H9 (cell line): ENCODE measurements at regions not wholly inside any gene's neighbourhood (a gene's known extent, or its start where the extent isn't known, plus 50 kb on each side); places are given as distances from the start of the nearest gene placed in this dataset.
"Not testable (repeated sequence)": the region's sequence is repeated elsewhere in the genome, so short reads cannot be mapped to it uniquely, and the experiment has no call there.

Experiments used
- DNase-seq: peaks from one replicate; pipeline ENCODE4 v3.0.0-alpha.2; 2017
- H2AFZ ChIP-seq: one replicate; pipeline ENCODE4 v1.6.1; 2013; ENCODE audit warnings: mild to moderate bottlenecking, low read length, control low read depth, moderate library complexity
- H2AK5ac ChIP-seq: 2 replicates; pipeline ENCODE4 v1.6.1; 2013; ENCODE audit warnings: low read length, control low read depth, mixed read lengths; ENCODE audit not compliant: insufficient read length
- H2BK120ac ChIP-seq: one replicate; pipeline ENCODE4 v1.6.1; 2013; ENCODE audit warnings: low read depth, mild to moderate bottlenecking, low read length, control low read depth, inconsistent platforms; ENCODE audit not compliant: poor library complexity, severe bottlenecking
- H2BK12ac ChIP-seq: 2 replicates; pipeline ENCODE4 v1.6.1; 2013; ENCODE audit warnings: low read length, control low read depth, mixed read lengths, low read depth; ENCODE audit not compliant: insufficient read length
- H2BK15ac ChIP-seq: 2 replicates; pipeline ENCODE4 v1.6.1; 2013; ENCODE audit warnings: low read depth, low read length, control low read depth
- H2BK20ac ChIP-seq: one replicate; pipeline ENCODE4 v1.6.1; 2013; ENCODE audit warnings: low read depth, mild to moderate bottlenecking, low read length, control low read depth, inconsistent platforms; ENCODE audit not compliant: poor library complexity, severe bottlenecking
- H2BK5ac ChIP-seq: 2 replicates; pipeline ENCODE4 v1.6.1; 2013; ENCODE audit warnings: low read length, control low read depth, mixed read lengths; ENCODE audit not compliant: insufficient read length
- H3K14ac ChIP-seq: 2 replicates; pipeline ENCODE4 v1.6.1; 2013; ENCODE audit warnings: low read length, control low read depth; ENCODE audit not compliant: insufficient read depth
- H3K18ac ChIP-seq: 2 replicates; pipeline ENCODE4 v1.6.1; 2013; ENCODE audit warnings: low read depth, mild to moderate bottlenecking, mixed read lengths, low read length, control low read depth; ENCODE audit not compliant: insufficient read length
- H3K23ac ChIP-seq: 2 replicates; pipeline ENCODE4 v1.6.1; 2013; ENCODE audit warnings: low read length, control low read depth, mixed read lengths, low read depth; ENCODE audit not compliant: insufficient read length
- H3K23me2 ChIP-seq: 2 replicates; pipeline ENCODE4 v1.6.1; 2013; ENCODE audit warnings: low read depth, mild to moderate bottlenecking, mixed read lengths, low read length, control low read depth; ENCODE audit not compliant: insufficient read length, poor library complexity, severe bottlenecking
- H3K27ac ChIP-seq: 2 replicates; pipeline ENCODE4 v1.5.1; 2013; ENCODE audit warnings: low read length, control low read depth, mixed read lengths, low read depth; ENCODE audit not compliant: insufficient read length
- H3K27me3 ChIP-seq: 2 replicates; pipeline ENCODE4 v1.6.1; 2013; ENCODE audit warnings: low read length, control low read depth, inconsistent platforms; ENCODE audit not compliant: insufficient read depth
- H3K4ac ChIP-seq: 2 replicates; pipeline ENCODE4 v1.6.1; 2013; ENCODE audit warnings: low read depth, mild to moderate bottlenecking, control low read depth, inconsistent platforms, low read length, moderate library complexity
- H3K4me1 ChIP-seq: 2 replicates; pipeline ENCODE4 v1.6.1; 2013; ENCODE audit warnings: low read length, control low read depth, inconsistent platforms; ENCODE audit not compliant: insufficient read depth
- H3K4me2 ChIP-seq: 2 replicates; pipeline ENCODE4 v1.6.1; 2013; ENCODE audit warnings: low read length, control low read depth, mixed read lengths; ENCODE audit not compliant: insufficient read length, insufficient read depth
- H3K56ac ChIP-seq: 2 replicates; pipeline ENCODE4 v1.6.1; 2013; ENCODE audit warnings: low read depth, mild to moderate bottlenecking, mixed read lengths, low read length, control low read depth; ENCODE audit not compliant: insufficient read length
- H3K79me1 ChIP-seq: 2 replicates; pipeline ENCODE4 v1.6.1; 2013; ENCODE audit warnings: low read depth, mild to moderate bottlenecking, moderate library complexity, low read length, control low read depth, inconsistent platforms; ENCODE audit not compliant: insufficient read depth, poor library complexity, severe bottlenecking
- H3K79me2 ChIP-seq: 2 replicates; pipeline ENCODE4 v1.6.1; 2013; ENCODE audit warnings: low read length, control low read depth, inconsistent platforms; ENCODE audit not compliant: insufficient read depth
- H3K9ac ChIP-seq: 2 replicates; pipeline ENCODE4 v1.6.1; 2013; ENCODE audit warnings: low read length, control low read depth, mixed read lengths; ENCODE audit not compliant: insufficient read length; ENCODE audit errors: extremely low read depth
- H3K9me3 ChIP-seq: one replicate; pipeline ENCODE4 v1.6.1; 2013; ENCODE audit warnings: low read depth, low read length, inconsistent platforms; ENCODE audit not compliant: control insufficient read depth
- H3T11ph ChIP-seq: one replicate; pipeline ENCODE4 v1.6.1; 2013; ENCODE audit warnings: mild to moderate bottlenecking, low read length, control low read depth, inconsistent platforms
- H4K20me1 ChIP-seq: one replicate; pipeline ENCODE4 v1.6.1; 2013; ENCODE audit not compliant: control insufficient read depth, insufficient read length, insufficient read depth
- H4K5ac ChIP-seq: 2 replicates; pipeline ENCODE4 v1.6.1; 2013; ENCODE audit warnings: low read depth, mild to moderate bottlenecking, mixed read lengths, low read length, control low read depth; ENCODE audit not compliant: insufficient read length
- H4K8ac ChIP-seq: replicated peaks from 2 replicates; pipeline ENCODE4 v1.6.1; 2013; ENCODE audit warnings: low read length, control low read depth, mixed read lengths, low read depth; ENCODE audit not compliant: insufficient read length
- H4K91ac ChIP-seq: 2 replicates; pipeline ENCODE4 v1.6.1; 2013; ENCODE audit warnings: low read depth, mild to moderate bottlenecking, moderate library complexity, mixed read lengths, low read length, control low read depth; ENCODE audit not compliant: insufficient read length
- H3K27ac Mint-ChIP-seq, 3 experiments: 2 replicates in 2 of 3; 3 replicates in 1 of 3; pipeline ENCODE4 v1.8.0; 2020 to 2021; ENCODE audit warnings: mixed read lengths in 3 of 3, mild to moderate bottlenecking in 1 of 3, moderate library complexity in 1 of 3
- H3K27me3 Mint-ChIP-seq: 2 replicates; pipeline ENCODE4 v1.8.0; 2021; ENCODE audit warnings: low read depth, mild to moderate bottlenecking, moderate library complexity, mixed read lengths
- H3K36me3 Mint-ChIP-seq, 3 experiments: 2 replicates in 2 of 3; 3 replicates in 1 of 3; pipeline ENCODE4 v1.8.0; 2020 to 2021; ENCODE audit warnings: low read depth in 3 of 3, mixed read lengths in 3 of 3; ENCODE audit not compliant: insufficient read depth in 1 of 3
- H3K4me1 Mint-ChIP-seq, 2 experiments: 2 replicates each; pipeline ENCODE4 v1.8.0; 2020; ENCODE audit warnings: mixed read lengths in 2 of 2
- H3K4me3 Mint-ChIP-seq, 2 experiments: 2 replicates in 1 of 2; 3 replicates in 1 of 2; pipeline ENCODE4 v1.8.0; 2020 to 2021; ENCODE audit warnings: mild to moderate bottlenecking in 2 of 2, mixed read lengths in 2 of 2, moderate library complexity in 1 of 2
- H3K9me3 Mint-ChIP-seq, 2 experiments: 2 replicates in 1 of 2; 3 replicates in 1 of 2; pipeline ENCODE4 v1.8.0; 2020; ENCODE audit warnings: mild to moderate bottlenecking in 2 of 2, mixed read lengths in 2 of 2, moderate library complexity in 1 of 2
- WGBS: extraction: QIAGEN DNeasy Blood & Tissue Kit; methylation state at CpG from one replicate; pipeline ENCODE4 v1.1.7; 2013; ENCODE audit warnings: missing lambda C conversion rate, low lambda C conversion rate, mixed read lengths; ENCODE audit not compliant: insufficient read length; ENCODE audit errors: extremely low coverage; 5-methylcytosine and 5-hydroxymethylcytosine counted together
- TF ChIP-seq, protein P1 (sequence below): fragments of 200-600 bp; sonication (generic); conservative IDR thresholded peaks from 3 replicates; pipeline ENCODE4 v1.8.0; 2021; ENCODE audit warnings: antibody characterized with exemption, mild to moderate bottlenecking

DNA sequence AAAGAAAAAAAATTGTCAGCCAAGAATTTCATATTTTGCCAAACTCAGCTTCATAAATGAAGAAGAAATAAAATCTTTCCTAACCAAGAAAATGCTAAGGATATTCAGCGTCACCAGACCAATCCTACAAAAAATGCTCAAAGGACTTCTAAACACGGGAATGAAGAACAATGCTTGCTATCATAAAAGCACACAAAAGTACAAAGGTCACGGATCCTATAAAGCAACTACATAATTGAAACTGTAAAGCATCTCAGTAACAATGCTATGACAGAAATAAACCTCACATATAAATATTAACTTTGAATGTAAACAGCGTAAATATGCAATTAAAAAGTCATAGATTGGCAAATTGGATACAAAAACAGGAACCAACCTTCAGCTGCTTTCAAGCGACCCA is 1314.6 kb upstream of the GYPC start:
- H3K27ac Mint-ChIP-seq: no peak overlapping the region
- Histone ChIP-seq H3K9me3 (no peaks in the 10 kb centered on the region), H3K4ac (no peak overlapping the region), H4K5ac (no peak overlapping the region), H2BK5ac (no peak overlapping the region), H3K9ac (no peak overlapping the region), H4K20me1 (no peaks in the 10 kb centered on the region), H3K27ac (no peak overlapping the region), H2BK20ac (no peak overlapping the region), H3K79me2 (no peaks in the 10 kb centered on the region), H4K91ac (no peak overlapping the region), H3T11ph (no peak overlapping the region), H3K4me2 (no peak overlapping the region), H4K8ac (no peak overlapping the region), H3K14ac (no peak overlapping the region), H2AFZ (no peak overlapping the region), H3K79me1 (no peaks in the 10 kb centered on the region), H2BK120ac (no peak overlapping the region), H3K23me2 (no peaks in the 10 kb centered on the region), H3K18ac (no peak overlapping the region), H3K4me1 (no peaks in the 10 kb centered on the region), H3K56ac (no peak overlapping the region), H2AK5ac (no peak overlapping the region), H3K27me3 (no peaks in the 10 kb centered on the region), H2BK15ac (no peak overlapping the region), H2BK12ac (no peak overlapping the region), H3K23ac (no peak overlapping the region)
- TF ChIP-seq, protein P1, sequence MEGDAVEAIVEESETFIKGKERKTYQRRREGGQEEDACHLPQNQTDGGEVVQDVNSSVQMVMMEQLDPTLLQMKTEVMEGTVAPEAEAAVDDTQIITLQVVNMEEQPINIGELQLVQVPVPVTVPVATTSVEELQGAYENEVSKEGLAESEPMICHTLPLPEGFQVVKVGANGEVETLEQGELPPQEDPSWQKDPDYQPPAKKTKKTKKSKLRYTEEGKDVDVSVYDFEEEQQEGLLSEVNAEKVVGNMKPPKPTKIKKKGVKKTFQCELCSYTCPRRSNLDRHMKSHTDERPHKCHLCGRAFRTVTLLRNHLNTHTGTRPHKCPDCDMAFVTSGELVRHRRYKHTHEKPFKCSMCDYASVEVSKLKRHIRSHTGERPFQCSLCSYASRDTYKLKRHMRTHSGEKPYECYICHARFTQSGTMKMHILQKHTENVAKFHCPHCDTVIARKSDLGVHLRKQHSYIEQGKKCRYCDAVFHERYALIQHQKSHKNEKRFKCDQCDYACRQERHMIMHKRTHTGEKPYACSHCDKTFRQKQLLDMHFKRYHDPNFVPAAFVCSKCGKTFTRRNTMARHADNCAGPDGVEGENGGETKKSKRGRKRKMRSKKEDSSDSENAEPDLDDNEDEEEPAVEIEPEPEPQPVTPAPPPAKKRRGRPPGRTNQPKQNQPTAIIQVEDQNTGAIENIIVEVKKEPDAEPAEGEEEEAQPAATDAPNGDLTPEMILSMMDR: no peak
- no peaks in the 10 kb centered on the region for H3K9me3 Mint-ChIP-seq
- H3K27me3 Mint-ChIP-seq: no peaks in the 10 kb centered on the region
- no peaks in the 10 kb centered on the region for H3K36me3 Mint-ChIP-seq
- H3K4me3 Mint-ChIP-seq: no peak overlapping the region
- no peak for DNase-seq
- H3K4me1 Mint-ChIP-seq: no peaks in the 10 kb centered on the region
- no CpG with 5 or more reads among the region's 5 CpGs for WGBS

- H3K27ac ChIP-seq, H3K4me1 Mint-ChIP-seq, H3K23ac ChIP-seq, H3K14ac ChIP-seq, H3K27me3 ChIP-seq, H3K4me1 ChIP-seq, H3K4ac ChIP-seq, H4K20me1 ChIP-seq, H3K9me3 Mint-ChIP-seq, H3K9me3 ChIP-seq, H3K18ac ChIP-seq, H3T11ph ChIP-seq, H3K27ac Mint-ChIP-seq, H3K56ac ChIP-seq, H2BK120ac ChIP-seq, H4K5ac ChIP-seq, DNase-seq, H3K27me3 Mint-ChIP-seq, H3K23me2 ChIP-seq, H4K91ac ChIP-seq, H3K4me2 ChIP-seq, H2BK5ac ChIP-seq, H3K79me1 ChIP-seq, H2BK12ac ChIP-seq, H2AK5ac ChIP-seq, H3K4me3 Mint-ChIP-seq, H2AFZ ChIP-seq, H3K79me2 ChIP-seq, H2BK20ac ChIP-seq, H3K36me3 Mint-ChIP-seq, H2BK15ac ChIP-seq, H4K8ac ChIP-seq, H3K9ac ChIP-seq: not testable (repeated sequence)
- no CpG with 5 or more reads among the region's 12 CpGs for WGBS
These were observed 1302.4 kb upstream of the GYPC start for GRCh38 chr2:125353542-125353941.
